ENCODE measurements at regions not wholly inside any gene's neighbourhood (a gene's known extent, or its start where the extent isn't known, plus 50 kb on each side); places are given as distances from the start of the nearest gene placed in this dataset.

- no peak for DNase-seq
Observed at GRCh38 chr13:106744516-106744915, 176.6 kb upstream of the ARGLU1 start.

GRCh38 chr13:106738186-106738678 lies 170.3 kb upstream of the ARGLU1 start:
- DNase-seq, result no peak

GRCh38 chr13:106736941-106737340 lies 169.0 kb upstream of the ARGLU1 start:
- no peak for DNase-seq

GRCh38 chr13:106734198-106734597 lies 166.3 kb upstream of the ARGLU1 start:
- no peak for DNase-seq

- no peak for DNase-seq
Observed at GRCh38 chr13:106723036-106723435, 155.1 kb upstream of the ARGLU1 start.

- DNase-seq, result no peak
Observed at GRCh38 chr13:106722620-106723019, 154.7 kb upstream of the ARGLU1 start.

- no peak for DNase-seq
Observed at GRCh38 chr13:106721599-106721998, 153.7 kb upstream of the ARGLU1 start.

- DNase-seq, result no peak
Observed at GRCh38 chr13:106714271-106714982, 146.5 kb upstream of the ARGLU1 start.

- DNase-seq, result no peak
Observed at GRCh38 chr13:106712381-106712780, 144.4 kb upstream of the ARGLU1 start.

GRCh38 chr13:106710266-106710665 lies 142.3 kb upstream of the ARGLU1 start:
- no peak for DNase-seq

- peak in 1 of 3 donors; percentile 1 for DNase-seq
Observed at GRCh38 chr13:106709522-106709921, 141.6 kb upstream of the ARGLU1 start.

- DNase-seq, result no peak
Observed at GRCh38 chr13:106702505-106702904, 134.6 kb upstream of the ARGLU1 start.

GRCh38 chr13:106701771-106702341 lies 133.9 kb upstream of the ARGLU1 start:
- no peak for DNase-seq

- no peak for DNase-seq
Observed at GRCh38 chr13:106700439-106700838, 132.5 kb upstream of the ARGLU1 start.

- no peak for DNase-seq
Observed at GRCh38 chr13:106700007-106700406, 132.1 kb upstream of the ARGLU1 start.

GRCh38 chr13:106699311-106699710 lies 131.4 kb upstream of the ARGLU1 start:
- no peak for DNase-seq

- no peak for DNase-seq
Observed at GRCh38 chr13:106696719-106697118, 128.8 kb upstream of the ARGLU1 start.

- DNase-seq, result no peak
Observed at GRCh38 chr13:106696140-106696539, 128.2 kb upstream of the ARGLU1 start.

GRCh38 chr13:106695139-106695538 lies 127.2 kb upstream of the ARGLU1 start:
- DNase-seq, result no peak

- no peak for DNase-seq
Observed at GRCh38 chr13:106691861-106692260, 123.9 kb upstream of the ARGLU1 start.

GRCh38 chr13:106691341-106691740 lies 123.4 kb upstream of the ARGLU1 start:
- no peak for DNase-seq

GRCh38 chr13:106690779-106691178 lies 122.8 kb upstream of the ARGLU1 start:
- no peak for DNase-seq

GRCh38 chr13:106689906-106690305 lies 122.0 kb upstream of the ARGLU1 start:
- no peak for DNase-seq

GRCh38 chr13:106688940-106689339 lies 121.0 kb upstream of the ARGLU1 start:
- DNase-seq, result no peak

- peak; percentile 53 to 55 (median 54) for DNase-seq
Observed at GRCh38 chr13:106686163-106686562, 118.2 kb upstream of the ARGLU1 start.

Measured in suppressor macrophage treated with lipopolysaccharide for 1 hour (primary cell).